HL-60 (cell line): ENCODE measurements at regions not wholly inside any gene's neighbourhood (a gene's known extent, or its start where the extent isn't known, plus 50 kb on each side); places are given as distances from the start of the nearest gene placed in this dataset.

Source experiments
- DNase-seq, 2 experiments: peaks; one replicate each; pipeline ENCODE4 v3.0.0-alpha.2; 2010 to 2020; ENCODE audit warnings: low read depth in 1 of 2, low spot score in 1 of 2
- H3K27ac ChIP-seq: fragments of 250-450 bp; sonication (Bioruptor Pico); replicated peaks from 2 replicates; pipeline ENCODE4 v1.5.1; 2020; ENCODE audit warnings: mild to moderate bottlenecking, moderate library complexity
- H3K27me3 ChIP-seq: fragments of 250-450 bp; sonication (Bioruptor Pico); 2 replicates; pipeline ENCODE4 v1.5.1; 2021; ENCODE audit warnings: mild to moderate bottlenecking, moderate library complexity; ENCODE audit not compliant: insufficient read depth, poor library complexity, severe bottlenecking
- H3K4me3 ChIP-seq: replicated peaks from 2 replicates; pipeline ENCODE4 v1.5.1; 2011; ENCODE audit warnings: mild to moderate bottlenecking, control low read depth, low read length; ENCODE audit not compliant: insufficient read depth
- GABPA ChIP-seq: IDR thresholded peaks from 2 replicates; pipeline ENCODE4 v1.6.1; 2012; ENCODE audit warnings: low read depth
- POLR2AphosphoS5 ChIP-seq: IDR thresholded peaks from 2 replicates; pipeline ENCODE4 v1.6.1; 2012; ENCODE audit warnings: low read depth
- SPI1 ChIP-seq: IDR thresholded peaks from 2 replicates; pipeline ENCODE4 v1.6.1; 2012; ENCODE audit warnings: low read depth, mild to moderate bottlenecking, borderline replicate concordance
- TF ChIP-seq, protein P1 (sequence below): IDR thresholded peaks from one replicate; pipeline ENCODE4 v1.5.1; 2011; ENCODE audit warnings: low read length, control low read depth, inconsistent platforms; ENCODE audit not compliant: insufficient read depth
- TF ChIP-seq, protein P2 (sequence below): IDR thresholded peaks from 2 replicates; pipeline ENCODE4 v1.6.1; 2012; ENCODE audit warnings: low read depth; ENCODE audit not compliant: insufficient replicate concordance

DNA sequence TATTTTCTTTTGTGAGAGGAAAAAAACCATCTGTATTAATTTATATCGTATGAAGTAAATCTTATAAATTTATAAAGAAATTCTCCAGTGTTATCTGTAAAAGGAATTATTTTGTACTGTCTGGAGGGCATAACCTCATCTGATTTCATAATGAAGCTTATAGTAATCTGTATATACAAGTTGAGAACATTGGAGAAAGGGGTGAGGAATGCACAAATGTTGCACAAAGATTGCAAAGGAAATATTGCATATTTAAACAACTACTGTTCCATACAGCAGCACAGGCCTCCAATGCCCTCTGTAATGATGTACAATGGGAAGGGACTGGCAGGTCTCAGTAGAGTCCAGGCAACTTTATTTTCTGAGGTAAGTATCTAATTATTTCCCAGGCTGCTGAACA, 50.8 kb upstream of the KCNJ16 start:
- Histone ChIP-seq H3K4me3 (no peak overlapping the region), H3K27ac (no peak overlapping the region), H3K27me3 (no peaks in the 10 kb centered on the region)
- no peak for DNase-seq
- TF ChIP-seq, protein P1, sequence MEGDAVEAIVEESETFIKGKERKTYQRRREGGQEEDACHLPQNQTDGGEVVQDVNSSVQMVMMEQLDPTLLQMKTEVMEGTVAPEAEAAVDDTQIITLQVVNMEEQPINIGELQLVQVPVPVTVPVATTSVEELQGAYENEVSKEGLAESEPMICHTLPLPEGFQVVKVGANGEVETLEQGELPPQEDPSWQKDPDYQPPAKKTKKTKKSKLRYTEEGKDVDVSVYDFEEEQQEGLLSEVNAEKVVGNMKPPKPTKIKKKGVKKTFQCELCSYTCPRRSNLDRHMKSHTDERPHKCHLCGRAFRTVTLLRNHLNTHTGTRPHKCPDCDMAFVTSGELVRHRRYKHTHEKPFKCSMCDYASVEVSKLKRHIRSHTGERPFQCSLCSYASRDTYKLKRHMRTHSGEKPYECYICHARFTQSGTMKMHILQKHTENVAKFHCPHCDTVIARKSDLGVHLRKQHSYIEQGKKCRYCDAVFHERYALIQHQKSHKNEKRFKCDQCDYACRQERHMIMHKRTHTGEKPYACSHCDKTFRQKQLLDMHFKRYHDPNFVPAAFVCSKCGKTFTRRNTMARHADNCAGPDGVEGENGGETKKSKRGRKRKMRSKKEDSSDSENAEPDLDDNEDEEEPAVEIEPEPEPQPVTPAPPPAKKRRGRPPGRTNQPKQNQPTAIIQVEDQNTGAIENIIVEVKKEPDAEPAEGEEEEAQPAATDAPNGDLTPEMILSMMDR = no peak
- no peak for TF ChIP-seq SPI1
- TF ChIP-seq GABPA = no peak
- no peak for TF ChIP-seq POLR2AphosphoS5
- TF ChIP-seq, protein P2, sequence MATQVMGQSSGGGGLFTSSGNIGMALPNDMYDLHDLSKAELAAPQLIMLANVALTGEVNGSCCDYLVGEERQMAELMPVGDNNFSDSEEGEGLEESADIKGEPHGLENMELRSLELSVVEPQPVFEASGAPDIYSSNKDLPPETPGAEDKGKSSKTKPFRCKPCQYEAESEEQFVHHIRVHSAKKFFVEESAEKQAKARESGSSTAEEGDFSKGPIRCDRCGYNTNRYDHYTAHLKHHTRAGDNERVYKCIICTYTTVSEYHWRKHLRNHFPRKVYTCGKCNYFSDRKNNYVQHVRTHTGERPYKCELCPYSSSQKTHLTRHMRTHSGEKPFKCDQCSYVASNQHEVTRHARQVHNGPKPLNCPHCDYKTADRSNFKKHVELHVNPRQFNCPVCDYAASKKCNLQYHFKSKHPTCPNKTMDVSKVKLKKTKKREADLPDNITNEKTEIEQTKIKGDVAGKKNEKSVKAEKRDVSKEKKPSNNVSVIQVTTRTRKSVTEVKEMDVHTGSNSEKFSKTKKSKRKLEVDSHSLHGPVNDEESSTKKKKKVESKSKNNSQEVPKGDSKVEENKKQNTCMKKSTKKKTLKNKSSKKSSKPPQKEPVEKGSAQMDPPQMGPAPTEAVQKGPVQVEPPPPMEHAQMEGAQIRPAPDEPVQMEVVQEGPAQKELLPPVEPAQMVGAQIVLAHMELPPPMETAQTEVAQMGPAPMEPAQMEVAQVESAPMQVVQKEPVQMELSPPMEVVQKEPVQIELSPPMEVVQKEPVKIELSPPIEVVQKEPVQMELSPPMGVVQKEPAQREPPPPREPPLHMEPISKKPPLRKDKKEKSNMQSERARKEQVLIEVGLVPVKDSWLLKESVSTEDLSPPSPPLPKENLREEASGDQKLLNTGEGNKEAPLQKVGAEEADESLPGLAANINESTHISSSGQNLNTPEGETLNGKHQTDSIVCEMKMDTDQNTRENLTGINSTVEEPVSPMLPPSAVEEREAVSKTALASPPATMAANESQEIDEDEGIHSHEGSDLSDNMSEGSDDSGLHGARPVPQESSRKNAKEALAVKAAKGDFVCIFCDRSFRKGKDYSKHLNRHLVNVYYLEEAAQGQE = no peak
